Stimulated activated CD4-positive, alpha-beta T cell treated with anti-CD3 and anti-CD28 coated beads, Interleukin-1b, Interleukin-23, amount 100 ng/mL, for 24 hours (primary cell): ENCODE measurements at regions not wholly inside any gene's neighbourhood (a gene's known extent, or its start where the extent isn't known, plus 50 kb on each side); places are given as distances from the start of the nearest gene placed in this dataset.
"Not testable (repeated sequence)": the region's sequence is repeated elsewhere in the genome, so short reads cannot be mapped to it uniquely, and the experiment has no call there.

Experiments used
- DNase-seq, 4 experiments: peaks; one replicate each; pipeline ENCODE4 v3.0.0-alpha.2; 2020; ENCODE audit warnings: low read depth in 4 of 4, low spot score in 1 of 4

DNA sequence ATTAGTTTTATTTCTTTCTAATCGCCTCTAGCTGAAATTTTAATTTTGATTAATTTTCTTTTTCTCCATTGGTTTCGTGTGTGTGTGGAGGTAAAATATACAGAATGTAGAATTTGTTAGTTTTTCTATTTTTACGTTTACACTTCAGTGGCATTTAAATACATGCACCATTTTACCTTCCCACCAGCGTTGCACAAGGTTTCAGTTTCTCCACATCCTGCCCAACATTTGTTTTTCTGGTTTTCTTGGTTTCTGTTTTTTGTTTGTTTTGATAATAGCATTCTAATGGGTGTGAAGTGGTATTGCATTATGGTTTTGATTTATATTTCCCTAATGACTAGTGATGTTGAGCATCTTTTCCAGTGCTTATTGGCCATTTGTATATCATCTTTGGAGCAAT is 871.4 kb upstream of the DEFB115 start:
- not testable (repeated sequence) for DNase-seq

DNA sequence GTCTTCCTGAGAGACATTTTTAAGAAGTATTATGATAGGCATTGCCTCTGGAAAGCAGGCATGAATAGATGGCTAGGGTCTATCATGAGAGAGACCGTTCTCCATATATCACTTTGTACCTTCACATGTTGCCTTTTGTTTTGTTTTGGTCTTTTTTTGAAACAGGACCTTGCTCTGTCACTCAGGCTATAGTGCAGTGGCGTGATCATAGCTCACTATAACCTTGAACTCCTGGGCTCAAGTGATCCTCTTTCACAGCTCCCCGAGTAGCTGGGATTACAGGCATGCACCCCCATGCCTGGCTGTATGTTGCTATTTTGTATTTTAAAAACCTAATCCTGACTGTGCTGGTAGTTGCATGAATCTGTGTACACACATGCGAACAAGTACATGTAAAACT is 869.6 kb upstream of the DEFB115 start:
- DNase-seq, result not testable (repeated sequence)

DNA sequence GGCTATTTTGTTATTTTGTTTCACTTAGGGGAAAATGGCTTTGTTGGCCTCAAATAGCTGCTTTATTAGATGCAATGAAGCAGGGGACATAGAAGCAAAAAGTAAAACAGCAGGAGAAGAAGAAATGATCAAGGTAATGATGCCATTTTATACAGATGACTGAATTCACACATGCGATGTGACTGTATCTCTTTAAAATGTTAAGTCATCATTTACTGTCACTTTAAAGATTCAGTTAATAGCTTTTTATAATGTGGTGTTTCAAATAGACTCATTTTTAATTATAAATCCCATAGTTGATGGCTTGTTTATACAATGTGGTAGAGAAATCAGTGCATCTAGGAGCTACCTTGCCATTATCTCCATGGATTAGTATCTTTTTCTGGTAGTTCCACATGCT is 863.9 kb upstream of the DEFB115 start:
- not testable (repeated sequence) for DNase-seq

DNA sequence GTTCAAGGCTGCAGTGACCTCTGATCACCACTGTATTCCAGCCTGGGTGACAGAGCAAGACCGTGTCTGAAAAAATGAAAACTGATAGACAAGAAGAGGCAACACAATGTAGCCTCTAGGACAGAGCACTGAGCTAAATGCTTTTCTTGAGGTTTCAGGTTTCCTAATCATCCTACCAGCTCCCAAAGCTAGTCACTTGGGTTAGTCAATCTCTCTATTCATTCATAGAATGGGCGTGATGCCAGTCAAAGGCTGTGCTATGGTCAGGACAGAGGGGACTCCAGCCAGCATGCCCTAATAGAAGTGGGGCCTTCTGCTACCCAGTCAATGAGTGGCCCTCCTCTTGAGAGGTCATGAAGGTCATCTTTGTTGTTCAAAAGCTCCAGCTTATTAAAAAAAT is 860.4 kb upstream of the DEFB115 start:
- DNase-seq, result not testable (repeated sequence)

DNA sequence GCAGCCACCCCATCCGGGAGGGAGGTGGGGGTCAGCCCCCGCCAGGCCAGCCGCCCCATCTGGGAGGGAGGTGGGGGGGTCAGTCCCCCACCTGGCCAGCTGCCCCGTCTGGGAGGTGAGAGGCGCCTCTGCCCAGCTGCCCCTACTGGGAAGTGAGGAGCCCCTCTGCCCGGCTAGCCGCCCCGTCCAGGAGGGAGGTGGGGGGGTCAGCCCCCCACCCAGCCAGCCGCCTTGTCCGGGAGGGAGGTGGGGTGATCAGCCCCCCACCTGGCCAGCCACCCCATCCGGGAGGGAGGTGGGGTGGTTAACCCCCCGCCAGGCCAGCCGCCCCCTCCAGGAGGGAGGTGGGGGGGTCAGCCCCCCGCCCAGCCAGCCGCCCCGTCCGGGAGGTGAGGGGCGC is 852.4 kb upstream of the DEFB115 start:
- not testable (repeated sequence) for DNase-seq

DNA sequence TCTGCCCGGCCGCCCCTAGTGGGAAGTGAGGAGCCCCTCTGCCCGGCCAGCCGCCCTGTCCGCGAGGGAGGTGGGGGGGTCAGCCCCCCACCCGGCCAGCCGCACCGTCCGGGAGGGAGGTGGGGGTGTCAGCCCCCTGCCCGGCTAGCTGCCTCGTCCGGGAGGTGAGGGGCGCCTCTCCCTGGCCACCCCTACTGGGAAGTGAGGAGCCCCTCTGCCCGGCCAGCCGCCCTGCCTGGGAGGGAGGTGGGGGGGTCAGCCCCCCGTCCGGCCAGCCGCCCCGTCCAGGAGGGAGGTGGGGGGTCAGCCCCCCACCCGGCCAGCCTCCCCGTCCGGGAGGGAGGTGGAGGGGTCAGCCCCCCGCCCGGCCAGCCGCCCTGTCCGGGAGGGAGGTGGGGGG is 851.9 kb upstream of the DEFB115 start:
- DNase-seq, result not testable (repeated sequence)

DNA sequence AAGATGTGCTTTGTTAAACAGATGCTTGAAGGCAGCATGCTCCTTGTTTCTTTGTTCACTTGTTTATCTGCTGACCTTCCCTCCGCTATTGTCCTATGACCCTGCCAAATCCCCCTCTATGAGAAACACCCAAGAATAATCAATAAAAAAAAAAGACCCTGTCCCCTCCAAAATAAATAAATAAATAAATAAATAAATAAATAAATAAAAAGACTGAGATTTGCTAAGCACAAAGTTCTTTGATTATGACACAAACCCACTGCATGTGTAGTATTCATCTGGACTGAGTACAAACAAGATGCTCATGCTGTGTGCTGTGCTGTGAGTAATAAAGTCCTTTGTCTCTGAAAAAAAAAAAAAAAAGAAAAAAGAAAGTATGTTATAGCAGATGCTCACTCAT is 851.1 kb upstream of the DEFB115 start:
- DNase-seq, result not testable (repeated sequence)

DNA sequence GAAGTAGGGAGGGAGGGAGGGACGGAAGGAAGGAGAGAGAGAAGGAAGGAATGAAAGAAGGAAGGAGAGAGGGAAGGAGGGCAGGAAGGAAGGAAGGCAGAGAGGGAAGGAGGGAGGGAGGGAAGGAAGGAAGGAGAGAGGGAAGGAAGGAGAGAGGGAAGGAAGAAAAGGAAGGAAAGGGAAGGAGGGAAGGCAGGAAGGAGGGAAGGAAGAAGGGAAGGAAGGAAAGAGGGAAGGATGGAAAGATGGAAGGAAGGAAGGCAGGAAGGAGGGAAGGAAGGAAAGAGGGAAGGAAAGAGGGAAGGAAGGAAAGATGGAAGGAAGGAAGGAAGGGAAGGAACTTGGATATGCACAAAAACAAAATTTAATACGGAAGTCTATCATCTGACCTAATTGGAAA is 844.5 kb upstream of the DEFB115 start:
- no peak for DNase-seq

DNA sequence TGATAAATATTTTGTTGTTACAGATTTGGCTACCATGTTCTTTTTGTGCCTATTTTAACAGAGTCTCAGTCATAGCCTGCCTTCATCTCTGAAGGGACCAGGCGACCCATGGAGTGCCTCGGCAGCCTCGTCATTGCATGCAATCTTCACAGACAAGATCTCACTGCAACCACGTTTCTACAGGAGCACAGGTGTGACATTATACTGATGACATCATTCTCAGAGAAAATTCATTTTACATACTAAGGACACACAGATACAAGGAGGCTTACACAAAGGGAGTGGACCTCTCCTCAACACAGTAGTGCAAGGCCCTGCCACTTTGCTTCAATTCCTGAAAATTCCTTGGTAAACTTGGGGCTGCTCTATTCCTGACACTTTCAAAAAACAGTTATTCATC is 840.1 kb upstream of the DEFB115 start:
- DNase-seq, result not testable (repeated sequence)

DNA sequence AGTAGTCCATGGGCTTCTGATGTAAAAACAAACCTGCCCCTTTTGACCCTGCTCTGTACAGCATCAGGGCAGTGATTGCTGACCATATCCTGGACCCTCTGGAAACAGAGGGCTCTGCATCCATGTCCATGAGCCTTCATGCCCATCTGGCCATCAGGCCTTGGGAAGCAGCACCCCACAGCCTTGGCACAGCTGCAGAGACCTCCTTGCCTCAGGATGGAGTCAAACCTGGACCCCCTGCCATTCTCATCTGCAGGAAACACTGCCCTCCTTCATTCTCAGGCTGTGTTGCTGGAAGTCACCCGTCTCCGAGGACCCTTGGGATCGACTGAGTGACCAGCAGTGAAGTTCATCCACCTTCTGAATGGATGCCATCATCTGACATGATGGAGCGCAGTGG is 839.1 kb upstream of the DEFB115 start:
- DNase-seq, result not testable (repeated sequence)

DNA sequence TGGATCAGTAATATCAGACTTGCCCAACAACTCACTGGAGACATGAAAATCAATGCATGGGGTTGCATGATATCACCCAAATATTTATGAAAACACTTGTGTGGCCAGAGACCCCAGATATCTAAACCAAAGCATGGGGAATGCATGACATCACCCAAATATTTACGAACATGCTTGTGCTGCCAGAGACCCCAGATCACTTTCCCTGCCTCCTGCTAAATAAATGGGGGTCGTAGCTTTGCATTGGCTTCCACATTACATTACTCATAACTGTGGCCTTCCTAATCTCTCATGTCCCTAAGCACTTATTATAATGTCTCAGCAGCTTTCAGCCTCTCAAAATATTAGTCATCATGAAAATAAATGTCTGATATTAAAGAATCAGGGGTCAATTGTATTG is 838.0 kb upstream of the DEFB115 start:
- no peak for DNase-seq

DNA sequence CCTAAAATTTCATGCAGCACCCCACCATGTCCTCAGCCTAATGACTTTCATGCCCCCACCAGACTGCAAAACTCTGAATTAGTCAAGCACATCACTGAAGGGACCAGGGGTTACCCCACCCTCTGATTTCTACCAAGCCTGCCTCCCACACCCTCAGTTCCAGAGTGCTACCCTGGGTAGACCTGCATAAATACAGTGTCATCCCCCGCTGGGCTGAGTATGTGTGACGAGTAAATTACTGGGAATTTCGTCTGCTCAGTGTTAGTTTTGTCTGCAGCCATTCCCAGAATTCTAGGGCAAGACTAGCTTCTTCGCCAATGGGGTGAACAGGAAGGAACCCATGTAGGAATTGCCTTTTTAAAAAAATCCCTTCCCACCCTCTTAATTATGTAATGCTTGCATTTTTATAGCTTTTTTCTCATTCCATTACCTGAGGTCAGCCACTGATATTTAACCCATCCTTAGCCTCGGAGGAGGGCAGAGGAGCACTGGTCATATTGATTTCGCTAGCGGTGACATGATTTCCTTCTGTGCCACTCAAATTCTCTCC is 837.5 kb upstream of the DEFB115 start:
- not testable (repeated sequence) for DNase-seq
